GM21526 (cell line): ENCODE measurements at regions not wholly inside any gene's neighbourhood (a gene's known extent, or its start where the extent isn't known, plus 50 kb on each side); places are given as distances from the start of the nearest gene placed in this dataset.
"Not testable (repeated sequence)": the region's sequence is repeated elsewhere in the genome, so short reads cannot be mapped to it uniquely, and the experiment has no call there.

Source experiments
- ATAC-seq: cut with Tn5 transposase; IDR thresholded peaks from one replicate; pipeline ENCODE4 v1.9.1; 2021; ENCODE audit warnings: moderate library complexity; ENCODE audit not compliant: unreplicated experiment, low FRiP score

- no peak for ATAC-seq
These were observed 140.1 kb upstream of the NR3C1 start for GRCh38 chr5:143543358-143544255.

GRCh38 chr5:143542798-143543144 is 139.3 kb upstream of the NR3C1 start:
- no peak for ATAC-seq

DNA sequence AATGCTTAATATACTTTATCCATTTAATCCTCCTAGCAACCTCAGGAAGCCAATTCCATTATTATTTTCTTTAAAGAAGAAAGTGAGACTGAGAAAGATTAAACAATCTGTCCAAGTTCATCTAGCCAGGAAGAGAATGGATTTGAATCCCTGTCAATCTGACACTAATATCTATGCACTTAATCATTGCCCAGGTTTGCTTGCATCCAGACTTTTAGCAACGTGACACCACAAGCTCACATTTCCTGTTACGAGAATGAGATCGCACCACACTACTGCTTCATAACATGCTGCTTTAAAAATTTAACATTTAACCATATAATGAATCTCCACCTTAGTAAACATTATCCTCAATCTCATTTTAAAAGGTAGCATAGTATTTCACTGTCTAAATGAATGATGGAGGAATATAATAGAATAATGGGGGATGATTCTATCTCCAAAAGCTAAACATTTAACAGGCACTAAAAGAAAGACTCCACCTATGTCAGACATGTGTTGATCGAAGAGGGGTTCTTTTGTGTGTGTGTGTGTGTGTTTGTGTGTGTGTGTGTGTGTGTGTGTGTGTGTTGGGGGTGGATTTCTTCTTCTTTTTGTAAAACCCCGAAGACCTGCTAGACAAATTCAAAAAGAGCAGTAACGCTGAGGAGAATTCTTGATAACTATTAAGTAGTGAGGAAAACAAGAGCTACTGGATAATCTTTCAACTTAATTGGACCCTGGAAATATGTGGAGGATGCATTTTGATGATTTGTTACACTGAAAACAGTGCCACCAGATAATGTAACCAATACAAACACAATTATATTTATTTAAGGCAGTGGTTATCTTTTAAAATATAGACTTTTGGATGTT is 138.7 kb upstream of the NR3C1 start:
- ATAC-seq, result no peak

DNA sequence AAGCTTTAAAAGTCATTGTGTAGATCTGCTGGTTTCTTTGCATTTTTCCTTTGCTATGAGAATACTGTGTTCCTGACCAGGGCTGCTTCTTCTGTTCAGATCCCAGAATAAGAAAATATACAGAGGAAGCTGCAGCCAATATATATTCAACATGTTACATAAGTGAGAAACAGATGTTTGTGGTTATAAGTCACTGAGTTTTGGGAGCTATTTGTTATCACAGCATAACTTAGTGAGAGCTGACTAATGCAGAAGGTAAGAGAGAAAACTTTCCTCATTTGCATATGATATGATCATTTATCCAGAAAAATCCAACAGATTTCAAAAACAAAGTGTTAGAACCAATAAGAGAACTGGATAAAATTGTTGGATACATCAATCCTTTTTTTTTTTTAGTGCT is 136.3 kb upstream of the NR3C1 start:
- ATAC-seq, result no peak

GRCh38 chr5:143537056-143537455 is 133.6 kb upstream of the NR3C1 start:
- ATAC-seq, result no peak

DNA sequence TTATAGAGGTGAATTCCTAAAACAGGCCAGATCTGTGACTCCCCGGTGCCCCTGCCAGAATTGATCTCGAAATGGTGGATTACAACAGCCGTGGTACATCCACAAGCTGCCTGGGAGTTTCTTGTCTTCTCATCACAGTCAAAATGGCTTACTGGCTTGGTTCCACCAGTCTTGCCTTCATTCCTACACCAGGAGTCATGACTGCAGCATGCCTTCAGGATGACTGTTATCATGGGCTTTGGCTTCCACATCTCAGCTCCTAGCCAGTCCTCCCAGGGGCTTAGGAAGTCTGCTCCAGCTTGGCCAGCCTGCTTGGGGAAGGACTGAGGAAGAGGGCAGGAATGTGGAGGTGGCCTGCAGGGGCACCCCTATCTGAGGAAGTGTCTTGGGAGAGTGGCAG is 132.9 kb upstream of the NR3C1 start:
- no peak for ATAC-seq

GRCh38 chr5:143534761-143535154 is 131.3 kb upstream of the NR3C1 start:
- ATAC-seq, result no peak

GRCh38 chr5:143533978-143534760 is 130.7 kb upstream of the NR3C1 start:
- no peak for ATAC-seq

GRCh38 chr5:143533475-143533874 is 130.0 kb upstream of the NR3C1 start:
- ATAC-seq, result no peak

- ATAC-seq, result no peak
These were observed 124.3 kb upstream of the NR3C1 start for GRCh38 chr5:143527808-143528207.

DNA sequence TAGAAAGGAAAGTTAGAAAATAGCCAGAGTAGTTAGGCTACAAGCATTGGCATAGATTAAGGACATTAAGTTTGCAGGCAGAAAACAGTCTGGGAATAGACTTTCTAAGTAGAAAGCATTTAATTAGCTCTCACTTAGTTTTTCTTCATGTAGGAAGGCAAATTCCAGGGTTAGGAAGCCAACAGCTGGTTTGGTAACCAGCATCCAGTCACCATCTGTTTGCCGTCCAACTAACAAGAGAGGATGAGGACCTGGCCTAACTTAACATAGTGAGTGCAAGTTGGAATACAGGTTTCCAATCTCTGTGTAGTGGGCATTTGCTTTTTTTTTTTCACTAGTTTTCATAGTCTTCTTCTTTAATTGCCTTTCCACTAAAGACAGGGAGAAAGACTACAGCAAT is 121.7 kb upstream of the NR3C1 start:
- no peak for ATAC-seq

GRCh38 chr5:143524338-143524945 is 121.0 kb upstream of the NR3C1 start:
- no peak for ATAC-seq

- no peak for ATAC-seq
These were observed 118.4 kb upstream of the NR3C1 start for GRCh38 chr5:143521846-143522400.

GRCh38 chr5:143521141-143521540 is 117.7 kb upstream of the NR3C1 start:
- ATAC-seq, result no peak

GRCh38 chr5:143519215-143519614 is 115.7 kb upstream of the NR3C1 start:
- not testable (repeated sequence) for ATAC-seq

GRCh38 chr5:143517824-143518223 is 114.3 kb upstream of the NR3C1 start:
- ATAC-seq, result not testable (repeated sequence)

GRCh38 chr5:143516249-143516648 is 112.8 kb upstream of the NR3C1 start:
- ATAC-seq, result no peak

DNA sequence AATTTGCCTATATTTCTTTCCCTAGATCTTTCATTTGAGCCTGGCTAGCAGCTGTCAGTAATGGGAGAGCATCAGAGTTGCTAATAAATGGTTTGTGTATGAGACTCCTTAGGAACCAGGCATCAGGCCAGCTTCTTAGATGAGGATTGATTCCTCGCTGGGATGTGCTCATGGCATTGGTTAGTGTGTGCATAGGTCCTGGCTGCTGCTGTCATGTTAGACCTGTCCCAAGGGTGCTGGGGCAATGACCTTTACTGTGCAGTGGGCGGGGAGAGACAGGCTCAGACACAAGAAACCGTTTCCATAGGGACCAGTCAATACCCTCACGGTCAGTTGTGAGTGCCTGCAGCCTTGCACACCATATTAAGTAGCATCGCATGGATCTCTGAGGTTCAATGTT is 112.3 kb upstream of the NR3C1 start:
- ATAC-seq, result no peak

DNA sequence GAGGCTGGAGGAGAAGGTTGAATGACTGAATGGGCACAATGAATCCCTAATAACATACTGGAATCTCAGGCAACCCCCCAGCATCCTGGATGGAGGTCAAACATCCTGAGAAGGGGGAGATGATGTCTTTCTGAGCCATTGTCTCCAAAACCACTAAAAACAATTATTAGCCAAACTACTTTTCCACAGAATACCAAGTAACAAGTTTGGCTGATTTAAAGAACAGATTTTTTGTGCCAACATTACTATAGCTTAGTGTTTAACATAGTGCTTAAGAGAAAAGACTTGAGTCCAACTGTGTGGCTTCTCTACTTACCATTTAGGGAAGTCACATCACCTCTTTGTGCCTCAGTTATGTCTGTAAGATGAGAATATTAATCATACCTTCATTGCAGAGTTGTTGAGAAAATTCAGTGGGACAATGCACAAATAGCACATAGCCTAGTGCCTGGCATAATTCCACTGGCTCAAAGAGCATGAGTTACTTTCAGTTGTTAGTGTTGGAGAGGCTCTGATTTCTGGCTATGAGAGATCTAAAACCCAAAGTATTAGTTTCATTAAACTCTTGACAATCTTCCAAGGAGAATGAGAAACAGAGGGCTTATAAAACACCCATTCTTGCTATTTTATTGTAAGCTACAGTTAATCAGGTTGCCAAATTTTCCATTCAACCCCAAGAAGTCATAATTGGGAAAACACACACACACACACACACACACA is 111.3 kb upstream of the NR3C1 start:
- ATAC-seq, result no peak

DNA sequence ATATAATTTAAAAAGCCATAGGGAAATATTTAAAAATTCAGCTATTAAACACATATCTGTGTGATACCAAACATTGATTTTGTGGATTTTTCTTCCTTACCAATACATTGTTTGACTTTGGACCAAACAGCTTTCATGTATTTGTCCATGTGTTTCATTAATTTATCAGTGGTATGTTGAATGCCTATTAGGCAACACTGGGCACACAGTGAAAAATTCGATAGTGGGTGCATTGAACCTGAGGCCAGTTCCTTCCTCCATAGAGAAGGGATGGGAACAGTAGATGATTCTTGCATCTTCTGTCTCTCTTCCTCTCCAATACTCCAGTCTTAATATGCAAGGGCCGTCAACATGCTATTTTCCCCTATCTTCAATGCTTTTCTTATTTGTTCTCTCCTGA is 110.2 kb upstream of the NR3C1 start:
- no peak for ATAC-seq
